Fibroblast of skin of right quadriceps (primary cell): ENCODE measurements at regions not wholly inside any gene's neighbourhood (a gene's known extent, or its start where the extent isn't known, plus 50 kb on each side); places are given as distances from the start of the nearest gene placed in this dataset.
A peak's percentile ranks its signal among the peaks of the same experiment; 100 is the strongest.
"Not testable (repeated sequence)": the region's sequence is repeated elsewhere in the genome, so short reads cannot be mapped to it uniquely, and the experiment has no call there.

ENCODE experiments used
- DNase-seq: peaks from one replicate; pipeline ENCODE4 v3.0.0-alpha.2; 2013

- no peak for DNase-seq
Observed at GRCh38 chr9:80692751-80693150, 996.6 kb downstream of the TLE1 start.

- DNase-seq: no peak
Observed at GRCh38 chr9:80691229-80691628, 998.1 kb downstream of the TLE1 start.

- DNase-seq: no peak
Observed at GRCh38 chr9:80690349-80690939, 998.9 kb downstream of the TLE1 start.

DNA sequence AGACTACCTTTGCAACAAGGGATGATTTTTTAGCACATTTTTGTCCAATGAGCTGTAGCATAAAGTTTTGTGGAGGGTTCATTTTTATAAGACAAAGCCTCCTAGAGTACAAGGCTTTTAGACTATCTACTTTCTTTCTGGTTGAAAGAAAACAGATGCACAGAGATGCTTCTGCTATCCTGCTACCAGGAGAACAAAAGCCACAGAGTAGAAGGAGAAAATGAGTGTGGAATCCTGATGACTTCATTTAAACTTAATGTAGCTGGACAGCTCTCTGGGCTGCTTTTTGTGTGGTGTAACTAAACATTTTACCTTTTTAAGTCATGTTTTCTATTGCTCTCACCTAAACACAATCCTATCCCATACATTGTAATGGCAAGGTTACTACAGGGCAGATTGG is 1009.4 kb downstream of the TLE1 start:
- no peak for DNase-seq

GRCh38 chr9:80678906-80679305 is 1010.4 kb downstream of the TLE1 start:
- no peak for DNase-seq

GRCh38 chr9:80673496-80673895 is 1015.9 kb downstream of the TLE1 start:
- DNase-seq: no peak

DNA sequence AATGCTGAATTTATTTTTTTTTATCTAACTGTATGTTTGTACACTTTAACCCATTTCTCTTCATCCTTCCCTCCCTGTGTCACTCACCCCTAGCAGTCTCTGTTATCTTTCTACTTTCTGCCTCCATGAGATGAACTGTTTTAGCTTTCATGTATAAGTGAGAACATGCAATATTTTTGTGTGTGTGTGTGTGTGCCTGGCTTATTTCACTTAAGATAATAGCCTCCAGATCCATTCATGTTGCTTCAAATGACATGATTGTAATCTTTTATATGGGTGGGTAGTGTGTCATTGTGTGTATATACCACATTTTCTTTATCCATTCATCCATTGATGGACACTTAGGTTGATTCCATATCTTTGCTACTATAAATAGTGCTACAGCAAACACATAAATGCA is 1023.9 kb downstream of the TLE1 start:
- no peak for DNase-seq

- DNase-seq: no peak
Observed at GRCh38 chr9:80664327-80665210, 1024.8 kb downstream of the TLE1 start.

GRCh38 chr9:80659751-80660150 is 1029.6 kb downstream of the TLE1 start:
- DNase-seq: not testable (repeated sequence)

GRCh38 chr9:80651044-80651443 is 1038.3 kb downstream of the TLE1 start:
- peak; percentile 54 for DNase-seq

- peak; percentile 1 for DNase-seq
Observed at GRCh38 chr9:80649496-80649895, 1039.9 kb downstream of the TLE1 start.

DNA sequence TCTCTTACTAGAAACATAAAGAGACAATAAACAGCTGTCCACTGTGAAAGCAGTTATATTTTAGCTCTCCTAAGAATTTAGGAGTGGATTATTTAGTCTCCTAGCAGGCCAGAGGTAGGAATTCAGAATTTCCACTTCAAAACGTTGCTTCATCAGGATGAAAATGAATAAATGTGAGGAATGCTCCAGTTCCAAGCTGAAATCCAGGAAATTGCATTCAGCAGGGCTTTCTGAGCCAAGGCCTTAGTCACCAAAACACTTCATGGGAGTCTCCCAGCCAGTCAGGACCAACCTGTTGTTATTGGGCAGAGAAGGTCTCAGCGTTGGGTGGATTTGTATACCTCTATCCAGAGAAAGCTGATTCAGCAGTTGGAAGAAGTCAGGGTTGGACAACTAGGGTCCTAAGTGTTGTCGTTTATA is 1040.3 kb downstream of the TLE1 start:
- DNase-seq: peak; percentile 90

GRCh38 chr9:80648336-80648735 is 1041.0 kb downstream of the TLE1 start:
- DNase-seq: peak; percentile 86

DNA sequence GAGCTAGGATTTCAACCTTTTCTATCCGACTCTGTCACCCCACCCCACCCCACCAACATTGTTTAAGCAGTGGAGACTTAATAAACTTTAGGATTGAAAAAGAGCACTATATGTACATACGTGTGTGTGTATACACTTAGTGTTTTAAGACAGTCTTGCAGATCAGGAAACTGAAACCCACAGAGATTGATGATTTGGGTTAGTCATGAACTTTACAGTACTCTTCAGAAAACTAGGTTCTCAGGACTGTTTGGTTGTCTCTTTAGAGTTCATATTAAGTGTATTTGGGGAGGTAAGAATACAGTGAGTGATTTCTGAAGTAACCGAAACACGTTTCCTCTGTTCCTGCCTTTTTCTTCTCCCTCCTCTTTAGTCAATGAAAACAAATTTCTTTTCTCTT is 1043.1 kb downstream of the TLE1 start:
- no peak for DNase-seq

DNA sequence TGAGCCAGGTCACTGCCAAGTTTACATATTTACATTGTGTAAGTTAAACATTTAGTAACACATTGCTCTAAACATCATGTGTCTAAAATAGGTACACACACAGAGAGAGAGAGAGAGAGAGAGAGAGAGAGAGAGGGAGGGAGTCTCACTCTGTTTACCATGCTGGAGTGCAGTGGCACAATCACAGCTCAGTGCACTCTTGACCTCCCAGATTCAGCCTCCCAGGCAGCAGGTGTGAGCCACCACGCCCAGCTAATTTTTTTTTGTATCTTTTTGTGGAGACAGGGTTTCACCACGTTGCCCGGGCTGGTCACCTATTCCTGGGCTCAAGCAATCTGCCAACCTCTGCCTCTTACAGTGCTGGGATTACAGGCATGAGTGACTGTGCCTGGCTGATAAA is 1045.3 kb downstream of the TLE1 start:
- DNase-seq: no peak

GRCh38 chr9:80635065-80635464 is 1054.3 kb downstream of the TLE1 start:
- no peak for DNase-seq

- peak; percentile 4 for DNase-seq
Observed at GRCh38 chr9:80632041-80632440, 1057.3 kb downstream of the TLE1 start.

- DNase-seq: no peak
Observed at GRCh38 chr9:80622508-80622907, 1050.7 kb downstream of the TLE4 start.

DNA sequence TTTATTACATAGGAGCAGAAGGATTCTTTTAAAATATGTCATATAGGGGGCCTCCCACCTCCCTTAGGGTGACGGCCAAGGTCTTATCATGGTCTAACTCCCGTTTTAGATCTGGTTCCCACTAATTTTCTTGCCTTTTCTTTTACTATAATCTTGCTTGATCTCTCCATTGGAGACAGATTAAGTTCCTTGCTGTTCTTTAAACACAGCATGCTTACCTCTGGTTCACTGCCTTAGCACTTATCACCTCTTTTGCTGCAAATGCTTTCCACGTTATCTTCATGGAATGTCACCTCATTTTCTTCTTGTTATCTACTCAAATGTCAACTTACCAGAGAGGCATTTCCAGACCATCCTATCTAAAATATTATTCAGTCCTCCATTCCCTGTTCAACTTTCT is 1047.6 kb downstream of the TLE4 start:
- DNase-seq: no peak

GRCh38 chr9:80615964-80616363 is 1044.2 kb downstream of the TLE4 start:
- peak; percentile 36 for DNase-seq

DNA sequence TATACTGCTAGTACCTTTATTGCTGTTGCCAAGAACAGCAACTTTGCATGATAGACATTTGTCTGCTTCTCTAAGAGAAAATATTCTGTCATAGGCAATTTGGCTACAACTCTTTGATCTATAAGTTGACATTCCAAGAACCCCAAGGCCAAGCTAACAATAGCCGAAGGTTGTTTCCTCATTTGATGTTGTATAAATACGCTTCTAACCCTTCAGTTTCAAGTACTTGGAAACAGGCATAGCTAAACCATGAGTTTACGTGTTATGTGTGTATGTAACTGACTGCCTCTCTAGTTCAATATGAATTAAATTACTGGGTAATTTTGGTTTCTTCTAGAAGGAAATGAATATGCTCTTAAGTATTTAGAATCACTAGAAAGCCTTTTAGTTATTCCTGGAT is 1034.0 kb downstream of the TLE4 start:
- peak; percentile 6 for DNase-seq

DNA sequence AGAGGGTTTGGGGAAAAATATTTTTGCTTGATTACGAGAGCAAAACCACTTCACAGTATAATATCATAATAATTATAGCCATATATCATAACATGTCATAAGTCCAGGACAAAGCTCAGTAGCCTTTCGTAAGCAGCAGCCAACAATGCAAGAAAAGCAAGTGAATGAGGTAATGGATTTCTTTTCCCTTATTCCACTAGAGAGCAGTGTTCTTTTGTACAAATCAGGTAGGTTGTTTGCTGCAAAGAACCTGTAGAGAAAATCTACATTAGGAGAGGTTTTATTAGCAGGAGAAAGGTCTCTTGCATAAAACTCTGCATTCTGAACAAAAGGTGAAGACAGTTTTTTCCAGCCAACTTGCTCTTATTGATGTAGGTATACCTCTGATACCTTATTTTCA is 1033.4 kb downstream of the TLE4 start:
- DNase-seq: peak; percentile 44

GRCh38 chr9:80602291-80602690 is 1030.5 kb downstream of the TLE4 start:
- DNase-seq: no peak

GRCh38 chr9:80596579-80596978 is 1024.8 kb downstream of the TLE4 start:
- no peak for DNase-seq

DNA sequence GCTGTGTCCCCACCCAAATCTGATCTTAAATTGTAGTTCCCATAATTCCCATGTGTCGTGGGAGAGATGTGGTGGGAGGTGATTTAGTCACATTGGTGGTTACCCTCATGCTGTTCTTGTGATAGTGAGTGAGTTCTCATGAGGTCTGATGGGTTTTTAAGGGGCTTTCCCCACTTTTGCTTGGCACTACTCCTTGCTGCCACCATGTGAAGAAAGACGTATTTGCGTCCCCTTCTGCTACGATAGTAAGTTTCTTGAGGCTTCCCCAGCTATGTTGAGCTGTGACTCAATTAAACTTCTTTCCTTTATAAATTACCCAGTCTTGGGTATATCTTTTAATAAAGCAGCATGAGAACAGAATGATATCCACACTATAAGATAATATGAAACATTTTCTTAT is 1023.4 kb downstream of the TLE4 start:
- DNase-seq: no peak
